Choroid plexus epithelial cell (primary cell): ENCODE measurements at regions not wholly inside any gene's neighbourhood (a gene's known extent, or its start where the extent isn't known, plus 50 kb on each side); places are given as distances from the start of the nearest gene placed in this dataset.
"Not testable (repeated sequence)": the region's sequence is repeated elsewhere in the genome, so short reads cannot be mapped to it uniquely, and the experiment has no call there.

Experiments used
- DNase-seq: peaks from one replicate; pipeline ENCODE4 v3.0.0-alpha.2; 2010; ENCODE audit warnings: low read depth
- H3K4me3 ChIP-seq: 2 replicates; pipeline ENCODE4 v1.5.1; 2011; ENCODE audit warnings: low read depth, mild to moderate bottlenecking, control low read depth, low read length, moderate library complexity
- TF ChIP-seq, protein P1 (sequence below): conservative IDR thresholded peaks from 2 replicates; pipeline ENCODE4 v1.5.1; 2011; ENCODE audit warnings: low read depth, mild to moderate bottlenecking, control low read depth, inconsistent platforms, low read length, moderate library complexity

DNA sequence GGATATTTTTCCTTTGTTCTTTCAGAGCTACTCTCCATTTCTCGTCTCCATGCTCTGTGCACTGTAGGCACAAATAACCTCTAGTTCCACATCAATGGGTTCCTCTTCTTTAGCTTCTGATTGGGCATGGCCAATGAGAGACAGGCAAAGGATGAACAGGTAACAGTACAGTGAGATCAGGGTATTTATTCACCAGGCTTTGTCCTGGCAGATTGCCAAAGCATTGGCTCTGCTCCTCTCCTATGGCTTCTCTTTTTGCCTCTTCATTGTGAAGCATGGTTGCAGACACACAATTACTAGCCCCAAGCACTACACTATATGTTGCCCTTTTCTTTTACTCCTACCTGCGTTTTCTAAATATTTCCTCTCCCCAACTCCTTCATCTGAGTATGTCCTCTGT, 215.1 kb upstream of the ARRDC3 start:
- DNase-seq = no peak
- TF ChIP-seq, protein P1, sequence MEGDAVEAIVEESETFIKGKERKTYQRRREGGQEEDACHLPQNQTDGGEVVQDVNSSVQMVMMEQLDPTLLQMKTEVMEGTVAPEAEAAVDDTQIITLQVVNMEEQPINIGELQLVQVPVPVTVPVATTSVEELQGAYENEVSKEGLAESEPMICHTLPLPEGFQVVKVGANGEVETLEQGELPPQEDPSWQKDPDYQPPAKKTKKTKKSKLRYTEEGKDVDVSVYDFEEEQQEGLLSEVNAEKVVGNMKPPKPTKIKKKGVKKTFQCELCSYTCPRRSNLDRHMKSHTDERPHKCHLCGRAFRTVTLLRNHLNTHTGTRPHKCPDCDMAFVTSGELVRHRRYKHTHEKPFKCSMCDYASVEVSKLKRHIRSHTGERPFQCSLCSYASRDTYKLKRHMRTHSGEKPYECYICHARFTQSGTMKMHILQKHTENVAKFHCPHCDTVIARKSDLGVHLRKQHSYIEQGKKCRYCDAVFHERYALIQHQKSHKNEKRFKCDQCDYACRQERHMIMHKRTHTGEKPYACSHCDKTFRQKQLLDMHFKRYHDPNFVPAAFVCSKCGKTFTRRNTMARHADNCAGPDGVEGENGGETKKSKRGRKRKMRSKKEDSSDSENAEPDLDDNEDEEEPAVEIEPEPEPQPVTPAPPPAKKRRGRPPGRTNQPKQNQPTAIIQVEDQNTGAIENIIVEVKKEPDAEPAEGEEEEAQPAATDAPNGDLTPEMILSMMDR = no peak
- no peak overlapping the region for H3K4me3 ChIP-seq

DNA sequence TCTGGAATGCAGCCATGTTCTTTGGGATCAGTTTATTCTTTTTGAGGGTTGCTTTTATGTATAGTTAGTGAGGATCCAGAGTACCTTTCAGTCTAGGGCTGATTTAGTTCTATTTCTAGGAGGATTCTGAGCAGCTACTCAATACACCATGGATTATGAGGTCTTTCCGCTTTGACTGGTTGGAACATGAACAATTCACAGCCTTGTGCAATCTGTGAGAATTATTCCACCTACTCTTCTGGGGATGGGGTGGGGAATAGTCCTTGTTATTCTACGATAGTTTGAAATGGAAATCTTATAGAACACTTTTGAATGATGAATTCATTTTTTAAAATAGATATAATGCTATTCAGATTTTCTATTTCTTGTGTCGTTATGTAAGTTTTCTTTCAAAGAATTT, 212.3 kb upstream of the ARRDC3 start:
- TF ChIP-seq, protein P1 = no peak
- H3K4me3 ChIP-seq = no peak overlapping the region
- DNase-seq = no peak

GRCh38 chr5:91591076-91591475, 208.0 kb upstream of the ARRDC3 start:
- H3K4me3 ChIP-seq = no peak overlapping the region
- DNase-seq = no peak
- TF ChIP-seq, protein P1 = no peak

DNA sequence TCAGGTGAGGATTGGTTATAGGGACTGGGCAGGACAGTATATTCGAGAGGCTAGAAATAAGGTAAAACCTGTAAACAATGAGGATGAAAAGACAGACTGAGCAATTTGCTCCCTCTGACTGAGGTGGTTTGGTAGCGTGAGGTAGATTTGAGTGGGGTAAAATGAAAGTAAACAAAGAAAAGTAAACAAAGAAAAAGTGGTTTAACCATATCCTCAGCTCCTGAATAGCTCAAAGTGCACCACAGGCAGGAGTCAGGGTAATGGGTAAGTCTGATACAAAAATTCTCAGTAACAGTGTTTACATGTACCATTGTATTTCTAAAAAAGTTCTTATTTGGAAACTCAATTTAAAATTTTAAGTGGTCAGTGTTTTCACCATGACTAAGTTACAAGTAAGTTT, 203.1 kb upstream of the ARRDC3 start:
- no peak overlapping the region for H3K4me3 ChIP-seq
- DNase-seq = no peak
- TF ChIP-seq, protein P1 = no peak

DNA sequence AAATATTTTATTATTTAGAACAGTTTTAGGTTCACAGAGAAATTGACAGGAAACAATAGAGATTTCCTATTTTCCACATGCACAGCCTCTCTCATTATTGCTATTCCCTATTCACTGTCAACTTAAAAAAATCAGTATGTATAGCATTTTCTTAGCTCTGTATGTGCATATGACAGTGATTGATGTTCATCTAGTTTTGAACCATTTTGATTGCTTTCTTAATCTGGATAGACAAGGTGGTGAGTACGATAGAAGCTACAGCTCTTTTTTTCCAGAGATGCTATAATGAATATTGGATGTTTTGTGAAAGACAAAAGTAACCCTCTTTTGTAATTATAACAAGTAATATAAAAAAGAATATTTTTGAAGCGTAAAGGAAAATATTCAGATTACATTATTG, 201.2 kb upstream of the ARRDC3 start:
- no peak overlapping the region for H3K4me3 ChIP-seq
- TF ChIP-seq, protein P1 = no peak
- DNase-seq = no peak

DNA sequence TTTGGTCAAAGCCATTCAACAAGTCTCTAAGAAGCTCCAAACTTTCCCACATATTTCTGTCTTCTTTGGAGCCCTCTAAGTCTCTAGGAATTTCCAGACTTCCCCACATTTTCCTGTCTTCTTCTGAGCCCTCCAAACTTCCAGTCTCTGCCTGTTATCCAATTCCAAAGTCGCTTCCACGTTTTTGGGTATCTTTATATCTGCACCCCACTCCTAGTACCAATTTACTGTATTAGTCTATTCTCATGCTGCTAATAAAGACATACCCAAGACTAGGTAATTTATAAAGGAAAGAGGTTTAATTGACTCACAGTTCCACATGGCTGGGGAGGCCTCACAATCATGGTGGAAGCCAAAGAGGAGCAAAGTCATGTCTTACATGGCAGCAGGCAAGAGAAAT, 182.9 kb upstream of the ARRDC3 start:
- not testable (repeated sequence) for H3K4me3 ChIP-seq, DNase-seq

DNA sequence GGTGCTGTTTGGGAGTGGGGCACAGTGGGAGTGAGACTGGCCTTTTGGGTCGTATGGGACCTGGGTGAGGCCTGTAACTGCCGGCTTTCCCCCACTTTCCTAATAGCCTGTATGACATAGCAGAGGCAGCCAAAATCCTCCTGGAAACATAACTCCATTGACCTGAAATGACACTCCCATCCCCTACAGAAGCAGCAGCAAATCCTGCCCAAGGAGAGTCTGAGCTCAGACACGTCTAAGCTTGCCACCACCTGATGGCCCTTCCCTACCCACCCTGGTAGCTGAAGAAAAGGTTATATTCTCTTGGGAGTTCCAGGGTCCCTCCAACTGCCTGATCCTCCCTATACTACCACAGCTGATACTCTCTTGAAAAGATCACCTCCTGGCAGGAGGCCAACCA, 179.8 kb upstream of the ARRDC3 start:
- TF ChIP-seq, protein P1 = no peak
- DNase-seq = no peak
- no peak overlapping the region for H3K4me3 ChIP-seq

- peak; percentile 47 for DNase-seq
- no peak overlapping the region for H3K4me3 ChIP-seq
- TF ChIP-seq, protein P1 = no peak
Measured at GRCh38 chr5:91541696-91542095, 158.6 kb upstream of the ARRDC3 start.
